ENCODE measurements at regions not wholly inside any gene's neighbourhood (a gene's known extent, or its start where the extent isn't known, plus 50 kb on each side); places are given as distances from the start of the nearest gene placed in this dataset.
"Not testable (repeated sequence)": the region's sequence is repeated elsewhere in the genome, so short reads cannot be mapped to it uniquely, and the experiment has no call there.

GRCh38 chr14:37778135-37778943 is 182.9 kb downstream of the TTC6 start:
- Histone ChIP-seq H2AFZ (ENCODE audit: low read length) (no peak overlapping the region), H3K4me3 (ENCODE audit: low read length, poor library complexity, severe bottlenecking) (no peak overlapping the region), H3K4me1 (ENCODE audit: insufficient read depth, low read length, poor library complexity, severe bottlenecking) (no peaks in the 10 kb centered on the region), H3F3A (ENCODE audit: low read depth) (no peaks in the 10 kb centered on the region), H3K9me2 (replicated peaks; ENCODE audit: low read depth, low read length) (no peaks in the 10 kb centered on the region), H3K36me3 (ENCODE audit: insufficient read depth, low read length) (no peaks in the 10 kb centered on the region), H3K9ac (ENCODE audit: low read depth, low read length, poor library complexity, severe bottlenecking) (no peak overlapping the region), H3K9me3 (ENCODE audit: insufficient read depth, low read depth, low read length) (no peaks in the 10 kb centered on the region), H4K20me1 (ENCODE audit: insufficient read depth, low read length, poor library complexity, severe bottlenecking) (no peaks in the 10 kb centered on the region), H3K79me2 (ENCODE audit: insufficient read depth, low read length) (no peaks in the 10 kb centered on the region), H3K27me3 (ENCODE audit: insufficient read depth, low read length, poor library complexity, severe bottlenecking) (no peaks in the 10 kb centered on the region), H3K4me2 (ENCODE audit: low read depth, low read length, poor library complexity, severe bottlenecking) (no peak overlapping the region)
- TF ChIP-seq EZH2phosphoT487 (IDR thresholded peaks at IDR 0.05; ENCODE audit: borderline replicate concordance) = no peak
- TF ChIP-seq CTCF (conservative IDR thresholded peaks at IDR 0.05; ENCODE audit: low read length) = no peak

GRCh38 chr14:37779480-37779879 is 184.1 kb downstream of the TTC6 start:
- no peak overlapping the region for H3K4me3 ChIP-seq (ENCODE audit: low read length, poor library complexity, severe bottlenecking)
- no peaks in the 10 kb centered on the region for H3K36me3 ChIP-seq (ENCODE audit: insufficient read depth, low read length)
- no peaks in the 10 kb centered on the region for H3K9me3 ChIP-seq (ENCODE audit: insufficient read depth, low read depth, low read length)
- no peak overlapping the region for H2AFZ ChIP-seq (ENCODE audit: low read length)
- H4K20me1 ChIP-seq (ENCODE audit: insufficient read depth, low read length, poor library complexity, severe bottlenecking) = no peaks in the 10 kb centered on the region
- no peaks in the 10 kb centered on the region for H3K9me2 ChIP-seq (replicated peaks; ENCODE audit: low read depth, low read length)
- H3K4me1 ChIP-seq (ENCODE audit: insufficient read depth, low read length, poor library complexity, severe bottlenecking) = no peaks in the 10 kb centered on the region
- no peaks in the 10 kb centered on the region for H3F3A ChIP-seq (ENCODE audit: low read depth)
- H3K79me2 ChIP-seq (ENCODE audit: insufficient read depth, low read length) = no peaks in the 10 kb centered on the region
- H3K27me3 ChIP-seq (ENCODE audit: insufficient read depth, low read length, poor library complexity, severe bottlenecking) = no peaks in the 10 kb centered on the region
- no peak for TF ChIP-seq EZH2phosphoT487 (IDR thresholded peaks at IDR 0.05; ENCODE audit: borderline replicate concordance)
- no peak overlapping the region for H3K9ac ChIP-seq (ENCODE audit: low read depth, low read length, poor library complexity, severe bottlenecking)
- no peak overlapping the region for H3K4me2 ChIP-seq (ENCODE audit: low read depth, low read length, poor library complexity, severe bottlenecking)

- not testable (repeated sequence) for H3K36me3 ChIP-seq (ENCODE audit: insufficient read depth, low read length); H3K9me2 ChIP-seq (replicated peaks; ENCODE audit: low read depth, low read length); H3K9ac ChIP-seq (ENCODE audit: low read depth, low read length, poor library complexity, severe bottlenecking); H4K20me1 ChIP-seq (ENCODE audit: insufficient read depth, low read length, poor library complexity, severe bottlenecking); H3K27me3 ChIP-seq (ENCODE audit: insufficient read depth, low read length, poor library complexity, severe bottlenecking); H2AFZ ChIP-seq (ENCODE audit: low read length); H3K4me2 ChIP-seq (ENCODE audit: low read depth, low read length, poor library complexity, severe bottlenecking); H3K4me1 ChIP-seq (ENCODE audit: insufficient read depth, low read length, poor library complexity, severe bottlenecking); H3F3A ChIP-seq (ENCODE audit: low read depth); H3K4me3 ChIP-seq (ENCODE audit: low read length, poor library complexity, severe bottlenecking); H3K79me2 ChIP-seq (ENCODE audit: insufficient read depth, low read length); H3K9me3 ChIP-seq (ENCODE audit: insufficient read depth, low read depth, low read length)
Observed at GRCh38 chr14:37780731-37781130, 185.3 kb downstream of the TTC6 start.

GRCh38 chr14:37784203-37784826 is 188.9 kb downstream of the TTC6 start:
- not testable (repeated sequence) for H3K4me2 ChIP-seq (ENCODE audit: low read depth, low read length, poor library complexity, severe bottlenecking); H3K9me2 ChIP-seq (replicated peaks; ENCODE audit: low read depth, low read length); H3K36me3 ChIP-seq (ENCODE audit: insufficient read depth, low read length); H3K9me3 ChIP-seq (ENCODE audit: insufficient read depth, low read depth, low read length); H3K4me1 ChIP-seq (ENCODE audit: insufficient read depth, low read length, poor library complexity, severe bottlenecking); H3K4me3 ChIP-seq (ENCODE audit: low read length, poor library complexity, severe bottlenecking); H4K20me1 ChIP-seq (ENCODE audit: insufficient read depth, low read length, poor library complexity, severe bottlenecking); H3K9ac ChIP-seq (ENCODE audit: low read depth, low read length, poor library complexity, severe bottlenecking); H3K27me3 ChIP-seq (ENCODE audit: insufficient read depth, low read length, poor library complexity, severe bottlenecking); H3K79me2 ChIP-seq (ENCODE audit: insufficient read depth, low read length); H3F3A ChIP-seq (ENCODE audit: low read depth); H2AFZ ChIP-seq (ENCODE audit: low read length)

- H4K20me1 ChIP-seq (ENCODE audit: insufficient read depth, low read length, poor library complexity, severe bottlenecking); H2AFZ ChIP-seq (ENCODE audit: low read length); H3K9me3 ChIP-seq (ENCODE audit: insufficient read depth, low read depth, low read length); H3K79me2 ChIP-seq (ENCODE audit: insufficient read depth, low read length); H3K4me2 ChIP-seq (ENCODE audit: low read depth, low read length, poor library complexity, severe bottlenecking); H3K27me3 ChIP-seq (ENCODE audit: insufficient read depth, low read length, poor library complexity, severe bottlenecking); H3K9me2 ChIP-seq (replicated peaks; ENCODE audit: low read depth, low read length); H3K36me3 ChIP-seq (ENCODE audit: insufficient read depth, low read length); H3K9ac ChIP-seq (ENCODE audit: low read depth, low read length, poor library complexity, severe bottlenecking); H3K4me1 ChIP-seq (ENCODE audit: insufficient read depth, low read length, poor library complexity, severe bottlenecking); H3F3A ChIP-seq (ENCODE audit: low read depth); H3K4me3 ChIP-seq (ENCODE audit: low read length, poor library complexity, severe bottlenecking): not testable (repeated sequence)
Observed at GRCh38 chr14:37784827-37785223, 189.4 kb downstream of the TTC6 start.

- H3K4me1 ChIP-seq (ENCODE audit: insufficient read depth, low read length, poor library complexity, severe bottlenecking); H2AFZ ChIP-seq (ENCODE audit: low read length); H3K4me2 ChIP-seq (ENCODE audit: low read depth, low read length, poor library complexity, severe bottlenecking); H3K4me3 ChIP-seq (ENCODE audit: low read length, poor library complexity, severe bottlenecking); H3K79me2 ChIP-seq (ENCODE audit: insufficient read depth, low read length); H4K20me1 ChIP-seq (ENCODE audit: insufficient read depth, low read length, poor library complexity, severe bottlenecking); H3K9me3 ChIP-seq (ENCODE audit: insufficient read depth, low read depth, low read length); H3K27me3 ChIP-seq (ENCODE audit: insufficient read depth, low read length, poor library complexity, severe bottlenecking); H3K9me2 ChIP-seq (replicated peaks; ENCODE audit: low read depth, low read length); H3K36me3 ChIP-seq (ENCODE audit: insufficient read depth, low read length); H3K9ac ChIP-seq (ENCODE audit: low read depth, low read length, poor library complexity, severe bottlenecking); H3F3A ChIP-seq (ENCODE audit: low read depth): not testable (repeated sequence)
Observed at GRCh38 chr14:37785298-37785697, 189.9 kb downstream of the TTC6 start.

All from Loucy (cell line).